Left forelimb (tissue), 1 donor: ENCODE measurements at regions not wholly inside any gene's neighbourhood (a gene's known extent, or its start where the extent isn't known, plus 50 kb on each side); places are given as distances from the start of the nearest gene placed in this dataset.
A peak's percentile ranks its signal among the peaks of the same experiment; 100 is the strongest.

Experiments
- DNase-seq: peaks from one replicate; pipeline ENCODE4 v3.0.0-alpha.2; 2018; ENCODE audit warnings: low spot score

DNA sequence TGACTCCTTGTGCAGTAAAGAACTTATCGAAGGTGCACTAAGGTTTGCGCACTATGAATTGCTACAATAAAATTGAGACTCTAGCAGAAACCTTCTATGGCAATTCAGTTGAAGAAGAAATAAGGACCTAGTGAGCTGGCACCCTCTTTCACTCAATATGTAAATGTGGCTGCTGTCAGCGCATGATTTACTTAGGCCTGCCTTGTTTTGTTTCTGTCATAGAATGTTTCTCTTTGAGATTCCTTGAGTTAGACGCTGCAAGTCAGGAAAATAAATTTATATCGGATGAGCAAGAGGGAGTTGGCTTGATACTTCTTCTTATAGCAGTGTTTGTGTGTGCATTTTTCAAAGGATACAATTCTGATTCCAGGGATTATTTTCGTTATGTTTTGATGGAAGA, 322.1 kb downstream of the BLID start:
- DNase-seq: no peak

DNA sequence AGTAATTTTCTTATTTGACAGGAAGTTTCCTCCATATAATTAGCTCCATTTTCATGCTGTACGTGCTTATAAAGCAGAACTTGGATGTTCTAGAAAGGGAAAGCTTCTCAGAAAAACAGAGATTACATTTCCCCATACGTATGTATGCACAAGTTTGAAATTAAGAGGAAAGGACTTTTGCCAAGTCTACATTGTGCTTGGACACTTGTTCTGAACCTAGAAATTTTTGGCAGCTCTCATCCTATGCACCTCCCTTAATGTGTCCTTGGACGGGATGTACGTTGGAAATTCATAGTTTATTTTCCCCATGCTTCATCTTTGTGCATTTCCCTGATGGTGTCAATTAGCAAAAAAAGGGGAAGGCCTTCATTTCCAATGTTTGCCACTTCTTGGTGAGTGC, 322.7 kb downstream of the BLID start:
- DNase-seq: no peak

DNA sequence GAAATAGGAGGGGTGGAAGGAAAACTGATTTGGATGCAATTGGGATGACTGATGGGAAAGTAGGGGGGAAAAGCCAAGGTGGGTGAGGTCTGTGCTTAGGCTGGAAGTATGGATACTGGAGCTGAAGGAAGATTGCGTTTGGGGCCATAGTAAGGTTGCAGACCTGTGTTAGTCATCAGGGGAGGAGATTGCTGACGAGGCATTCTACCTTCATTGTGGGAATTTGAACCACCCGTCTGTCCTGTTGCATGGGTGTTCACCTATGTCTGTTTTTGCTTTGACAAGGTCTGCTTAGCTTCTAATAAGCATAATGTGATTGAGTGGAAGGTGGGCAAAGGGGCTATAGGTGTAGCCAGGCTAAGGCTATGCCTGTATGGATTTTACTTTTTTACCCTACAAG, 323.8 kb downstream of the BLID start:
- no peak for DNase-seq

DNA sequence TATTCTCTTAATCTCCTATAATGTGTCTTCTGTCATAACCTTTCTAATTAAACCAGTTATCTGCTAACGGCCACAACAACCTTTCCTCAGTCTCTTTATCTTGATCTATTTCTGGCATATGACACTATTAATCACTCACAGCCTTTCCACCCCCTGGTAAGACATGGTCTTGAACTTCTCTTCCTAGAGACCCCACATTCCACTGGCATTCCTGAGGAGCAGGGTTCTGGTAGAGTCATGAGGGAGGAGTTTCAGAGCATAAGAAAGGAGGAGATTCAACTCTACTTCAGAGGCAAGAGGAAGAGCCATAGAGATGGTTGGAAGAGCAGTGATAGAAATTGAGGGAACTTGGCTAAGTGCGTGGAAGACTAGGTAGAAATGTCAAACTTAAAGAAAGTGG, 325.6 kb downstream of the BLID start:
- no peak for DNase-seq

DNA sequence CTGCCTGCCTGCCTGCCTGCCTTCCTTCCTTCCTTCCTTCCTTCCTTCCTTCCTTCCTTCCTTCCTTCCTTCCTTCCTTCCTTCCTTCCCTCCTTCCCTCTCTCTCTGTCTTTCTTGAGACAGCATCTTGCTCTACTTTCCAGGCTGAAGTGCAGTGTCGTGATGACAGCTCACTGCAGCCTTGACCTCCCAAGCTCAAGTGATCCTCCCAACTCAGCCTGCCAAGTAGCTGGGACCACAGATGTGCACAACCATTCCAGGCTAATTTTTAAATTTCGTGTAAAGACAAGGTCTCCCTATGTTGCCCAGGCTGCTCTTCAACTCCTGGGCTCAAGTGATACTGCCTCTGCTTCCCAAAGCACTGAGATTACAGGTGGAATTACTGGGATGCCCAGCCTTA, 328.2 kb upstream of the SORL1-AS1 start:
- no peak for DNase-seq

DNA sequence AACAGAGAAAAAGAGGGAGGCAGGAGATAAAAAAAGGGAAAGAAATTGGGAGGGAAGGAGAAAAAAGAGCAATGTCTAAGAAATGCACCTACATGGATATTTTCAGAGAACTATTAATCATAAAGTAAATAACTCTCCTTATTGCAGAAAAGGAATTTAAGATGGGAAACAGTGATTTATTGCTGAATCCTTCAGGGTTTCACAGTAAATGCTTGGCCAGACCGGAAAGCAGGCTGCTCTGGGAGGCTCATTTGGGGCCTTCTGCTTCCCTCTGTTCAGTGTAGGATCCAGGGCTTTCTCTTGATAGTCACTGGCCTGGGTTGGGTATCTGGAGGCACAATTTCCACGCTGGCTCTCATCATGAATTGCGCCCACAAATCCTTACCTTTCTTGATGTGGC, 324.3 kb upstream of the SORL1-AS1 start:
- no peak for DNase-seq

DNA sequence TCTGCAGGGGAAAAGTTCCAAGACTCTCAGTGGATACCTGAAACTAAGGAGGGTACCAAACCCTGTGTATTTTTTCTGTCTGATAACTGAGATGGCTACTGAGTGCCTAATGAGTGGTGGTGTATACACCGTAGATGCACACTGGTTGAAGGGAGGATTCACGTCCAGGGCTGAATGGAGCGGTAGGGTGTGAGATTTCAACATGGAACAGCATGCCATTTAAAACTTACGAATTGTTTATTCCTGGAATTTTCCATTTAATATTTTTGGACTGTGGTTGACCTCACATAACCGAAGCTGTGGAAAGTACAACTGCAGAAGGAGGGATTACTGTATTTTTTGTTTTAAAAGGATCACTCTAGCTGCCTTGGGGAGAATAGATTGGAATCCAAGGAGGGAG, 322.5 kb upstream of the SORL1-AS1 start:
- no peak for DNase-seq

DNA sequence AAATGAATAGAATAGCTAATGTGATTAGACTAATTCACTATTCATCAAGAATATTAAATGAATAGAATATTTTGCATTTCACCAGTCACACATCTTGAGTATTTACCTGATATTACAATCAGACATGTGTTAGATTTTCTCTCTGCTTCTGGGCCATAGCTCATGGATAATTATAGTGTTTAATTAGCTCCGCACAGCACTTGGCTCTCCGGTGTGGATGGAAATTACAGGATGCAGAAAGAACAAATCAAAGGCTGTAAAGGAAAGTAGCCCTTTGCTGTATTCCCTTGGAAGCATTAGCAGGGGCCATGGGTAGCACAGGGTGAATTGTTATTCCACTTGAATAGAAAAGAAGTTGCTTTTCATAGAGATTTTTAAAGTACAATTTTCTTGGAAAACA, 320.3 kb upstream of the SORL1-AS1 start:
- no peak for DNase-seq

DNA sequence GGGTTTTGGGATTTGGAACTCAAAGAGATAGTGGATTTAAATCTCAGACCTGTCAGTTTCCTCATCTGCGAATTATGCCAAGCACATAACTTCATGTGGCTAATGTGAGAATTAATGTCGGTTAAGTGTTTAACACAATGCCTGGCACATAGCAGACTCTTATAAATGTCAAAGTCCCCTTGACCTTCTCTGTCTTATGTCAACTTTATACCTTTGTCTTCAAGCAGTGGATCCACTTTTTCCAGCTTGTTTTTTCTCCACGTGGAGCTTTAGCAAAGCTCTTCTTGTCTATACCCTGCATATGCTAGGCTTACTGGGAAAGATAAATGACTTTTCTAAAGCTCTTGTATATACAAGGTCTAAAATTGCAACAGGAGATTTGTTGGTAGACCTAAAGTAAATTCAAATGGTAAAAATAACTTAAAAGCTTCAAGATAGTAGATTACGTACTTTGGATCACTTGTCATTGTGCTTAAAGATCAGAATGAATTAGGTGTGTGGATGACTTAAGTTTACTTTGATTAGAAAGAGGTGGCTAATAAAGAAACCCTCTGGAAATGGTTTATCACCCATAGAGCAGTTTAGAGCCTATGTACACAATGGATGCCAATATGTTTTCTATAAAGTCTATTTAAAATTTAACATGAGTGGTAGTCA, 318.3 kb upstream of the SORL1-AS1 start:
- DNase-seq: no peak

DNA sequence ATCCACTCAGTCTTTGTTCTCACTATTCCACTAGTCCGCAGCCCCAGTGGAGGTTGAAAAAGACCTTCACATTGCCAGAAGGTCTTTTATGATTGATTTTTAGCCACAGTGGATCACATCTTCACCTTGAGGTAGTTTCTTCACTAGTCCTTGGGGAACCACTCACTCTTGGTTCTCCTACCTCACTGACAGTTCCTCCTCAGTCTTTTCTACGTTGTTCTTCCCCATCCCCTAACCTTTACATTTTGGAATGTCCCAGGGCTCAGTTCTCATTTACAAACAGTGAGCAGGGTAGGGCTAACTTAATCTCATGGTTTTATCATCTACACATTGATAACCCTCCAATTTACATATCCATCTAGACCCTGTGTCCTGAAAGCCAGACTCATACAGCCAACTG, 316.4 kb upstream of the SORL1-AS1 start:
- DNase-seq: no peak

DNA sequence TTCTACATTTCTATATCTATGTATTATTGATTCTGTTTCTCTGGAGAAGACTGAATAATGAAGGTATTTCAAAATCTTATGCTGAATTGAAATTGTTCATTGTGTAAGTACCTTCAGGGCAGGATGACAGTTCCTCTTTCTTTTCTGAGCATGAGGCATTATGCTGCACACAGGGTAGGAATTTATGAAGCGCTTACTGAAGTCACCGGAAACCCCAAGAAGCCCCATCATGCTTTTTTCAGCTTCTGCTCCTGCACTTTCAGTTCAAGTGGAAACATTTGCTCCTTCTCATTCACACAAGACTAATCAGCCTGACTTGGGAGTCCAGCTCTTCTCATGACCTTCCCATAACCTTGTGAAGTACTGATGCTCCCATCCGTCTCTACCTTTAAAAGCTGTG, 314.7 kb upstream of the SORL1-AS1 start:
- DNase-seq: no peak

DNA sequence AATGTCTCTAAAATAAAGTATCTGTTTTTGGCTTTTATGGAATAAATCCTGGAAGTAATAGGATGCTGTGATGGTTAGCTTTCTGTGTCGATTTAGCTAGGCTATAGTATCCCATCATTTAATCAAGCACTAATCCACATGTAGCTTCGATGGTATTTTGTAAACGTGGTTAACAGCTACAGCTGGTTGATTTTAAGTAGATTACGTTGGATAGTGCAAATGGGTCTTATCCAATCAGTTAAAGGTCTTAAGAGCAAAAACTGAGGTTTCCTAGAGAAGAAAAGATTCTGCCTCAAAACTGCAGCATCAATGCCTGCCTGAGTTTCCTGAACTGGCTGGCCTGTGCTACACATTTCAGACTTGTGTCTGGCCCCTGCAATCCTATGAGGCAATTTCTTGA, 314.2 kb upstream of the SORL1-AS1 start:
- no peak for DNase-seq

DNA sequence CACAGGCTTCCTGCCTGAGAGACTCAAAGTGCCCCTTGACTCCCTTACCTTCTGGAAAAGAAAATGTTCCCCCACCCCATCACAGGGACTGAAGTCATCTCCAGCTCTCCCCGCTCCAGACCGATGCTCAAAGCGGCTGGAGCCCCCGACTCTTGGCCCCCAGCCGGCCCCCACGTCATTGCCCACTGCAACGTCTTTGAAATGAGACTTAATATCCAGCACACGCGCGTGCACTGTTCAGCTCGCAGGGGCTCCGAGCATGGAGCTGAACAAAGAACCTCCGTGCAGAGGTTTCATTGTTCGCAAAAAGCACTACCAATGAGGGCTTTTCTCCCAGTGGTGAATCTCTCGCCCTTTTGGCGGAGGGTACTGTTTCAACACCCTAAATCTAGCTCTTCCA, 313.4 kb upstream of the SORL1-AS1 start:
- no peak for DNase-seq

DNA sequence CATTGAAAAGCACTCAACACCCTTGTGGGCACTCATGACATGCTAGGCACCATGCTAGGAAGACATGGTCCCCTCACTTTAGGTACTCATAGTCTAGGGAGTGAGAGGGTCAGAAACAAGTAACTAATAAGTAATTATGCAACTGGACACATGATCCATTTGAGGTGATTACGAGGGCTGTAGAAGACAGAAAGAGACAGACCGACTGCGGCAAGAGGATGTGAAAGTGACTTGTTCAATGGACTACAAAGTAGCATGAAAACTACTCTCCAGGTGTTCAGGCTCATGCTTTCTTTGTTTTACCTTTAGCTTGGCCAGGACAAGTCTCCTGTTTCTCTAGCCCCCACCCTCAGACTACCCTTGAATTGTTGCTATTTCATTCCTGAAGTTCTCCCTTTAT, 310.8 kb upstream of the SORL1-AS1 start:
- no peak for DNase-seq

DNA sequence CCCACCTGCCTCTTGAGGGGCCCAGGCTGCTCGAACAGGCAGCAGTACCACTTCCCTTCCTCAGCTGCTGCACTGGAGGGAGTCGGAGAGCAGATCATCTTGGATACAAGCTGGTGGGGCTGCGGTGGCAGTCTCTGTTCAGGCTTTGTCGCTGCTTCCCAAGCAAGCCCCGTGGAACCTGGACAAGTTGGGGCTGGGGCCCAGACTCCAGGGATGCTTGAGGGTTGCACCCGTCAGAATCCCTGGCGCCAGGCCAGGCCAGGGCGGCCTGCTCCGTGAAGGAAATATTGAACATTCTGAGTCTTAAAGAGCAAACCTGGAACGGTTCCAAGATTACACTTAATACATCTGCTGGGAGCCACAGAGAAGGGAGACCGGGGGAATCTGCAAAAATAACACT, 310.1 kb upstream of the SORL1-AS1 start:
- DNase-seq: peak; percentile 71

DNA sequence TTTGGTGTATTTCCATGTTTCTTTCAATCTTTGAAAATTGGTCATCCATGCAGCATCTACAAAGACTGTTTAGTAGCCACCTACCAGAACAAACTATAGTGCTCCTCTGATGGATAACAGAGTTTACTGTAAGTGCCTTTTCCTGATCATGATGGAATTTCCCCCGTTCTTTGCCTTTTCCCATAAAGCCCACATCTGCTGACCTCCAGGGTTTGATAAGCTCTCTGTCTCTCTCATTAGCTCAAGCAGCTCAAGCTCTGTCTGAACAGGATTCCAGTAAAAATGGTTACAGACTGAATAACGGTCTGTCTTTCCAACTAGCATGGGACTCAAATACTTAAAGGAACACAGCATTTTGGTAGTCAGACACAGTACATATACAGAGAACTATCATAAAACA, 308.4 kb upstream of the SORL1-AS1 start:
- DNase-seq: no peak

DNA sequence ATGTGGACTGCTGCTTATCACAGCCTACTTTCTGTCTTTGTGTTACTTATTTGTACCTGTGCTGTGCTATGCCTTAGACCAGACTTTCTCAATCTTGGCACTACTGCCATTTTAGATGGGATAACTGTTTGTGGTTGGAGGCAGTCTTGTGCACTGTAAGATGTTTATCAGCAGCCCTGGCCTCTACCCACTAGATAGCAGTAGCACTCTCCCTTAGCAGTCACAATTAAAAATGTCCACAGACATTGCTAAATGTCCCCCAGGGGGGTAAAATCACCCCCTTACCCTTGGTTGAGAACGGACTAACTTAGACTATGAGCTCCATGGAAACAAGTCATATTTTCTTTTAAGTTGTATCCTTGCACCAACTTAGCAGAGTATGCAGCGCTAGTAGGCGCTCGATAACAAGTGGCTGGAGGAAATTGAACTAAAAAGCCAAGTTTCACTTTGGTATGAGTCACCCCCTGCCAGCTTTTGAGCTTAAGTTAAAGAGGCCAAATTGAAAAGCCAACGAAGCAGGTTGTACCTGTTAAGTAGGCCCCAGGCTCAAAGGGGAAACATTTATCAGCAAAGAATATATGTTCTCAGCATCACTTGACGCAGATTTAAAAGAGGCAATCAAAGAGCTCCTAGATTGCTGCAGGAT, 304.8 kb upstream of the SORL1-AS1 start:
- no peak for DNase-seq

DNA sequence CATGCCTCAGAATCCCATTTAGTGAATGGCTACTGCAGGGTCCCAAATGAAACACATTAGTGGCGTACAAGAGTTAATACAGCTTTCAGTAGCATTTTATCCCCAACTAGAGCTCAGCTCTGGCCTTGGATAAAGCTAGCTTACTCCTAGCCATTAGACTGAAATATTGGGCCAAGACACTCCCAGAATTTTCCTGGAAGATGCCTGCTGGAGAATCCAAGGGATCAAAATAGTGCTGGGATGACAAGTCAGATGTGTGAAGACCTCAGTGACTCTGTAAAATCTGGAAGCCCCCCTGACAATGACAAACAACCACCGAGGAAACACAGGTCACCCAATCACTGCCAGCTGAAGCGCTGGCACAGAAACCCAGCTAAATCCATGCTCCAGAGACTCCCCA, 303.1 kb upstream of the SORL1-AS1 start:
- no peak for DNase-seq

DNA sequence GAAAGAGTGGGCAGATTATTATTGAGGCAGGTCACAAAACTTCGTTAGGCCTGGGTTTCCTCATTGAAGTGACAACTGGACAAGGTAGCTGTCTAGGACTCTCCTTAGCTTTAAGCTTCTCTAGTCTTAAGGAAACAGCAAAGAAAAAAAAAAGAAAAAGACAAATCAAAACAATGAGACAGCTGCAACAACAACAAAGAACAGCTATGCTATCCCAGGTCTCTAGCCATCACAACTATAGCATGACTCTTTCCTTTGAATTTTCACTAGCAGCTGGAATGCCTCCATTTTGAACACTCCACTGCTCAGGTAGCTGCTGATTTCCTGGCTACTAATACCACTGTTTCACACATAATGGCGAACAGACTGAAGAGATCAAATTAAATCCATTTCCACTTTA, 302.4 kb upstream of the SORL1-AS1 start:
- DNase-seq: no peak

DNA sequence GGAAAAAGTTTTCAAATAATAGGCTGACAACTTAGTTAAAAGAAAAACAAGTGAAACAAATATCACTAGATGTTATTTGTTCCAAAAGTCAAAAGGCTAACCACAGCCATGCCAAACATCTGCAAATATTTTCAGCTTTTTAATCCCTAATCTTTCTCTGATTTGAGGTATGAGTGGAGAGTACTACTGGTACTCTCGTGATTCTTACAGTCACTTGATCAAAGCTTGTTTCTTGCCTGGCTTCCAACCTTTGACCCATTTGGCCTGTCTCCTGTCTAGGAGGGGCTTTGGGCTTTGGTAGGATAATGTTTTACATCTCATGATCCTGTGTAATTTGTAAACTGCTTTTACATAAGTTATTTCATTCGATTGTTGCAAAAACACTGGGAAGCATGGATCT, 301.8 kb upstream of the SORL1-AS1 start:
- DNase-seq: no peak

DNA sequence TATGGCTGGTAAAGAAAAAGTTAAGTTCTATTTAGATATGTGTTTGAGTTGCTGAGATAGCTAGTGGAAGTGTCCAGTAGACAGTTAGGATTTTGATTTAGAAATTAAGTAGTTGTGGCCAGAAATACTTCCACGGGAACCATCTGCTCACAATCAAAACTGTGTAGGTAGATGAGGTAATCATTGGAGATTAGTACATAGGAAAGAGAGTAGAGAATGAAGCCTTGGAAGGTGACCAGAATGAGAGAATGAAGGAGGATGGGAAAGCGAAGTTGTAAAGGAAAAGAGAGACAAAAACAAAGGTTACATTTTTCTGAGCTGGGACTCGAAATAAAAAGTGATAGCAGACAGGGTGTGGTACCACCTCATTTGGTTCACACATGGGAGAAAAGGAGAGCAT, 296.9 kb upstream of the SORL1-AS1 start:
- no peak for DNase-seq

DNA sequence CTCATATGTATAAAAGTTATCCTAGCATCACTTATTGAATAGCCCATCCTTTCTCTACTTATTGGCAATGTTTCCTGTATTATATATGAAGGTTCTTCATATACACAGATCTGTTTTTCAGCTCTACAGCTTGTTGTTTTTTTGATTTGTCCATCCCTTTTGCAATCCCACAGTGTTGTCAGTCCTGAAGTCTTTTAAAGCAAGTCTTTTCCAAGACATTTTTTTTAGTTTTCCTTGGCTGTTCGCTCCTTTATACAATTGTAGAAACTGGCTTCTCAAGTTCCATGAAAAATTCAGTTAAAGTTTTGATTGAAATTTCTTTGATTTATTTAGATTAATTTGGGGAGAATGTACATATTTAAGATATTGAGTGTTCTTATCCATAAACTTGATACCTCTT, 295.3 kb upstream of the SORL1-AS1 start:
- no peak for DNase-seq

DNA sequence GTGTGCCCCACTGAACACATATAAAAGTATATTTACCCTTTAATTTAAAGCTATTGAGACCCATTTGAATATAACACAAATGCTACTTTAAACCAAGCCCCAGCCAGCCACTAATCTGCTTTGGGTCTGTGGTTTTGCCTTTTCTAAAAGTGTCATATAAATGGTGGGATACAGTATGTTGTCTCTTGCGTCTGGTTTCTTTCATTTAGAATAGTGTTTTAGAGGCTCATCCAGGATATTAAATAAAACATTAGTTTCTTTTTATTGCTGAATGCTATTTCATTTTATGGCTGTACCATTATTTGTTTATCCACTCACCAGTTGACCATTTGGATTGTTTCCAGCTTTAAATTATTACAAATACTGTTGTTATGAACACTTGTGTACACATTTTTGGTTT, 290.5 kb upstream of the SORL1-AS1 start:
- DNase-seq: no peak

DNA sequence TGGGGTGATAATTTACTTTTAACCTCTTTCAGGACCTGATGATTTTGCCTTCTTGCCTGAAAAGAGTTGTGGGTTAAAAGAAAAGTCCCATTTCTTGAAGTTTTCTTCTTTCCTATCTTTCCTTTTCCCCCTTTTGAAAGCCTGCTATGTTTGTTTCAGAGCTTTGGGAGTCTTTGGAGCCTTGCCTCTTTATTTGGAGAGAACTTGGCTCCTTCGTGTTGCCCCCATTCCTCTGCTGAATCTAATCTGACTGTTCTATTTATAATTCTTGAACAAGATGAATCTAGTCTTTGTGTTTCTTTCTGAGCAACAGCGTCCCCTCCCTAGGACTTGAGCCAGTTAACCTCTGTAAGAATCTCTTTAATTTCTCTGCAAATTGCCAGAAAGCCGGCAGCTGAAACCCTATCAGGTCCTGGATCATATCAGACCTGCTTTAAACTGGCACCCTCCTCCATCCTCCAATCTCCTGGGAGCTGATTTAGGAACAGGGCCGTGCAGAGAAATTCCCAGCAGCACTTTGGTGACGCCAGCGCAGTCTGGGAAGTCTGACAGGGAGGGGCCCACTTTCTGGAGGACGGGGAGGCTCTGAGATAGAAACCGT, 289.1 kb upstream of the SORL1-AS1 start:
- DNase-seq: peak; percentile 89
